ENCODE measurements at regions not wholly inside any gene's neighbourhood (a gene's known extent, or its start where the extent isn't known, plus 50 kb on each side); places are given as distances from the start of the nearest gene placed in this dataset.

DNA sequence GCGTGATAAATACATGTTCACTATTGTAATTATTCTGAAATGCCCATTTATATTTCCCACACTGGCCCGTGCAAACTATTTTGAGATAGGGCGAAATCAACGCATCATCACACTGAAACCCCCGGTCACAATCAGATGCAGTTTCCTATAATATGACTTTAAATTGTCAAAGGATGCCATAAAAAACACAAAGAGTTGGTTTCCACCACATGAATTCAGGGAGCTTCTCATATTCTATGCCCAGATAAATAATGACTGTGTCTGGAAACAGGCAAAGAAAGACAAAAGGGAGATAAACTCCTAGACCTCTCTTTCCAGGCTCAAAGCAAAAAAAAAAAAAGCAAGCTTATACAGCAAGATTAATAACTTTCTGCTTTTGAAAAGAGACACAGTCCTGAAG is 375.8 kb upstream of the AKR1E2 start:
- TF ChIP-seq, protein P1, sequence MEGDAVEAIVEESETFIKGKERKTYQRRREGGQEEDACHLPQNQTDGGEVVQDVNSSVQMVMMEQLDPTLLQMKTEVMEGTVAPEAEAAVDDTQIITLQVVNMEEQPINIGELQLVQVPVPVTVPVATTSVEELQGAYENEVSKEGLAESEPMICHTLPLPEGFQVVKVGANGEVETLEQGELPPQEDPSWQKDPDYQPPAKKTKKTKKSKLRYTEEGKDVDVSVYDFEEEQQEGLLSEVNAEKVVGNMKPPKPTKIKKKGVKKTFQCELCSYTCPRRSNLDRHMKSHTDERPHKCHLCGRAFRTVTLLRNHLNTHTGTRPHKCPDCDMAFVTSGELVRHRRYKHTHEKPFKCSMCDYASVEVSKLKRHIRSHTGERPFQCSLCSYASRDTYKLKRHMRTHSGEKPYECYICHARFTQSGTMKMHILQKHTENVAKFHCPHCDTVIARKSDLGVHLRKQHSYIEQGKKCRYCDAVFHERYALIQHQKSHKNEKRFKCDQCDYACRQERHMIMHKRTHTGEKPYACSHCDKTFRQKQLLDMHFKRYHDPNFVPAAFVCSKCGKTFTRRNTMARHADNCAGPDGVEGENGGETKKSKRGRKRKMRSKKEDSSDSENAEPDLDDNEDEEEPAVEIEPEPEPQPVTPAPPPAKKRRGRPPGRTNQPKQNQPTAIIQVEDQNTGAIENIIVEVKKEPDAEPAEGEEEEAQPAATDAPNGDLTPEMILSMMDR (conservative IDR thresholded peaks at IDR 0.05) = no peak
- no peak for TF ChIP-seq EZH2 (IDR thresholded peaks at IDR 0.05; ENCODE audit: low read depth)
